Activated CD4-positive, alpha-beta T cell treated with anti-CD3 and anti-CD28 coated beads for 1 hour (primary cell): ENCODE measurements at regions not wholly inside any gene's neighbourhood (a gene's known extent, or its start where the extent isn't known, plus 50 kb on each side); places are given as distances from the start of the nearest gene placed in this dataset.
"Not testable (repeated sequence)": the region's sequence is repeated elsewhere in the genome, so short reads cannot be mapped to it uniquely, and the experiment has no call there.

Experiments
- DNase-seq: peaks from one replicate; pipeline ENCODE4 v3.0.0-alpha.2; 2020

DNA sequence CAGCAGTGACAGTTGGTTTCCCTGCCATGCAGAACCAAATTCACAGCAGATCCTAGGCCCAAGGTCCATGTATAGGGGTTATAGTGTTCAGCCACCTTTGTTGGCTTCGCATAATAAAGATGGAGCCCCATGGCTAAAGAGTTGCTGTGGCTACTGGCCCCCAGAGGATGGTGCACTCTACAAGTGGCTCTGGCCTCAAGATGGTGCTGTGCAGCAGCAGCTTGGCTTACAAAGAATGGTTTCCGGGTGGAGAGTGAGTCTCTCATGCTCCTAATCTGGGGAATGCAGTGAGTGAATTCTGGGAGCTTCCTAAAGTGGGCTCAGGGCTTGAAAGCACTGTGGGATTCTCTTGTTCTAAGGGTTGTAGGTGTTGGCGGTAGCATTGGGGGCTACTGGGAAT is 1199.7 kb downstream of the CNTNAP5 start:
- DNase-seq = no peak

DNA sequence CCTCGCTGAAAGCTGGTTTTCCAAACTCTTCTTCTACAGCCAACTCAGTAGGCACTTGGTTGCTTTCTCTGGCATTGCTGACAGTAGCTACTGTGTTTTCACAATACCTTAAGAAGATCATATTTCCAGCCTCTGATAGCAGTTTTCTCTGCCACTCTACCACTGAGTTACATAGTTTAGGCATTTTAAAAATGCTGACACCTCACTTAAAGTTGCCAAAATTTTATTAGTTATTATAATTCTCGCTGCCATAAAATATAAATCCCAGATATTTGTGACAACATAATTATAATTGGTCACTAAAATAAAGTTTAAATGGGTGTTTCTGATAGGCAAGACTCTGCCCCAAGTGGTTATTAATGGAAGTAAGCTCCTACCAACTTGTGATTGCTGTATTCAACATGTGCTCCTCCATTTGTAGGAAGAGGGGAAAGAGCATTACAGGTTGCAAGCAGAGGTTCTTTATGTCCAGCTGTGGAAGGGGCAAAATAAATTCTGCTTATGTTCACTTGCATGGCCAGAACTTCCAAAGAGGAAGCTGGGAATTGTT is 1202.8 kb downstream of the CNTNAP5 start:
- DNase-seq = no peak

- no peak for DNase-seq
Measured at GRCh38 chr2:125240870-125241269, 1215.8 kb downstream of the CNTNAP5 start.

- DNase-seq = no peak
Measured at GRCh38 chr2:125243074-125243473, 1218.0 kb downstream of the CNTNAP5 start.

DNA sequence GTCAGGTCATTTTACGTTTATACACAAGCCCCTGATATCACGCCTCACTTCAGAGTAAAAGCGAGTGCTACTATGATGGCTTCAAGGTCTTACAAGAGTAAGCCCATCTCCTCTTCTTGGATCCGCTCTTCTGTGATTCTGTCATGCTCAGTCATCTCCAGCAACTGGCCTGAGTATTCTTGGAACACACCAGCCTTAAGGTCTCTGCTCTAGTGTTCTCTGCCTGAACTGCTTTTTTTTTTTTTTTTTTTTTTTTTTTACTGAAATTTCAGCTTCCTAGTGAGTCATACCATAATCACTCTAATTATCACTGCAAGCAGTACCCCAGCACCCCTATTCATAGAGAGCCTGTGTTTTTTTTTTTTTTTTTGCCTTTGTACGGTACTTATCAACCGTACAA is 1228.9 kb downstream of the CNTNAP5 start:
- DNase-seq = no peak

GRCh38 chr2:125259451-125259850 is 1234.4 kb downstream of the CNTNAP5 start:
- DNase-seq = no peak

DNA sequence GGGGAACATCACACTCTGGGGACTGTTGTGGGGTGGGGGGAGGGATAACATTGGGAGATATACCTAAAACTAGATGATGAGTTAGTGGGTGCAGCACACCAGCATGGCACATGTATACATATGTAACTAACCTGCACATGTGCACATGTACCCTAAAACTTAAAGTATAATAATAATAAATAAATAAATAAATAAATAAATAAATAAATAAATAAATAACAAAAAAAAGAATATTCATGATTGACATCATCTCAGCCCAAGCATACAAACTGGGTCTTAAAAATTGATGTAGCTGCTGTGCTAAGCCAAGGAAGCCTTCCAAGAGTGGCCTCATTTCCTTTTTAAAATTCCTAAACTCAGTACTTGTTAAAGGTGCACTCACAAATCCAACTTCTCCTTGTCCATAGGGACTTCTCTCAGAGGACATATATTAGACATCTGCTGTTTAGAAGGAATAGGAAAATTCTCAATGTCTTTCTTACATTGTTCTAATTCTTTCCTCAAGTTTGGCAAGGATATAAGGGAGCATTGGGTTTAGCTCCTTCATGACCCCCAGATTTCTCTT is 1235.4 kb downstream of the CNTNAP5 start:
- DNase-seq = not testable (repeated sequence)

GRCh38 chr2:125264453-125264852 is 1239.4 kb downstream of the CNTNAP5 start:
- DNase-seq = no peak

- no peak for DNase-seq
Measured at GRCh38 chr2:125267683-125268082, 1242.6 kb downstream of the CNTNAP5 start.

DNA sequence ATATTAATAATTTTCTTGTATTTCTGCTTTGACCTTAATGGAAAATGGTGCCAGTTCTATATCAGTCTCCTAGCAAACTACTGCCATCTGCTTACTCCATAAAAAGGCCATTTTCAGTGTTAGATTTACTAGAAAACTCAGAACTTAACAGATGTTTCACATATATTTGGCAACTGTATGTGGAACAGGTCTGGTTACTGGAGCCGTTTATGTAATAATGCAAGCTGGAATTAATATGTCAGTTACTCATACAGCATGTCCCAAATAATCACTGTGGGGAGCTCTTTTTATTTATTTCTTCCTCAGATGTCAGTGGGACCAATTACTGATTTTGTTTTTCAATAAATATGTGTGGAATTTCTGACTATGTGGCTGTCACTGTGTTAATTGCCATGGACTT is 1247.6 kb downstream of the CNTNAP5 start:
- no peak for DNase-seq

DNA sequence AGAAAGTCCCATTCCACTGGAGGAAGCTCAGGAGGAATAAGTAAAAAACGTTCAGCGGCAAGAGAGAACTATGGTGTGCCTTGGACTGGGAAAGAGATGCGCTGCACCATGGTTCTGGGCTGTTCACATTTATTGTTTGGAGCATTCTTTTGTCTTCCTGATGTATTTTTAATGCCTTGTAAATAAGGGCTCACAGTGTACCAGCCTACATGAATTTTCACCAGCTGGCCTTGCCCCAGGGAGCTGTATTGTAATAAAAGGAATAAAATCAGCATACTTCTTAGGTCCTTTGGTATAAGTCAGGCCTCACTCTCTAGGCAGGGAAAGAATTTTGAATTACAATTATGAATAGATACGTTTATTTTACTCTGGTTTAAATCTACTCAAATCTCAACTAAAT is 1249.6 kb downstream of the CNTNAP5 start:
- no peak for DNase-seq

GRCh38 chr2:125280265-125280664 is 1255.2 kb downstream of the CNTNAP5 start:
- no peak for DNase-seq

GRCh38 chr2:125281242-125281641 is 1256.2 kb downstream of the CNTNAP5 start:
- DNase-seq = no peak

- DNase-seq = no peak
Measured at GRCh38 chr2:125296742-125297141, 1271.7 kb downstream of the CNTNAP5 start.

- no peak for DNase-seq
Measured at GRCh38 chr2:125310657-125311364, 1285.7 kb downstream of the CNTNAP5 start.

GRCh38 chr2:125312342-125312741 is 1287.3 kb downstream of the CNTNAP5 start:
- DNase-seq = no peak

DNA sequence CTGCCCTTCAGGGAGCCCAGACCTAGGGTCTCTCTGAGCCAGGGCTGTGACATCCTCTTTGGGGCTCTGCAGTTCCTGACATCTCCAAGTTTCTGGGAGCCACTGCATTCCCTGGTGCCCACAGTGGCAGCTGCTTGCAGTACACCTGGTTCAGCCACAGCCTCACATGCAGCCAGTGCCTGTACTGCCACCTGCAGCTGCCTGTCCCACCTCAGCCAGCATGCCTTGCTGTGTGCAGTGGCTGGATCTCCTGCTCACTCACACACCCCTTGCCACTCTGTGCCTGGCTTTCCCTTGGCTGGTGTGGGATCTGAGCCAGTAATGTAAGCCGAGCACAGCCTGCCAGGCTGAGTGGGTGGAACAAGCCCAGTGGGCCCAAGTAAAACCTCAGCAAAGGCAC is 1288.7 kb downstream of the CNTNAP5 start:
- DNase-seq = no peak

DNA sequence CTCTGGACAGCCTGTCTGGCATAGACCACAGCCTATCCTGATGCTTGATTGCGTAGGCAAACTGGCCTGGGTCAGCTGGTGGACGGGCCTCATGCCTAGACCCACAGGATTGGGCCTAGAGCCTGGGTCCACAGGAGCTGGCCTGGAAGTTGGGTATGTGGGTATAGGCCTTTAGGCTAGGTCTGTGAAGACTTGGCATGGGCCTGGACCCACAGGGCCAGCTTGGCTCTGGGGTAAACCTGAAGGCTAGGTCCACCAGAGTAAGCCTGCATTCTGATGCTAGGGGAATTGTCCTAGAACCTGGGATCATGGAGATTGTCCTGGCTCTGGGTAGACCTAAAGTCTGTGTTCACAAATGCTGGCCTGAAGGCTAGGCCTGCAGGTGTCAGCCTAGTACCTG is 1293.7 kb downstream of the CNTNAP5 start:
- no peak for DNase-seq

- no peak for DNase-seq
Measured at GRCh38 chr2:125324273-125324672, 1299.2 kb downstream of the CNTNAP5 start.

GRCh38 chr2:125330133-125330532 is 1305.0 kb downstream of the CNTNAP5 start:
- DNase-seq = no peak

DNA sequence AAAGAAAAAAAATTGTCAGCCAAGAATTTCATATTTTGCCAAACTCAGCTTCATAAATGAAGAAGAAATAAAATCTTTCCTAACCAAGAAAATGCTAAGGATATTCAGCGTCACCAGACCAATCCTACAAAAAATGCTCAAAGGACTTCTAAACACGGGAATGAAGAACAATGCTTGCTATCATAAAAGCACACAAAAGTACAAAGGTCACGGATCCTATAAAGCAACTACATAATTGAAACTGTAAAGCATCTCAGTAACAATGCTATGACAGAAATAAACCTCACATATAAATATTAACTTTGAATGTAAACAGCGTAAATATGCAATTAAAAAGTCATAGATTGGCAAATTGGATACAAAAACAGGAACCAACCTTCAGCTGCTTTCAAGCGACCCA is 1314.6 kb upstream of the GYPC start:
- no peak for DNase-seq

DNA sequence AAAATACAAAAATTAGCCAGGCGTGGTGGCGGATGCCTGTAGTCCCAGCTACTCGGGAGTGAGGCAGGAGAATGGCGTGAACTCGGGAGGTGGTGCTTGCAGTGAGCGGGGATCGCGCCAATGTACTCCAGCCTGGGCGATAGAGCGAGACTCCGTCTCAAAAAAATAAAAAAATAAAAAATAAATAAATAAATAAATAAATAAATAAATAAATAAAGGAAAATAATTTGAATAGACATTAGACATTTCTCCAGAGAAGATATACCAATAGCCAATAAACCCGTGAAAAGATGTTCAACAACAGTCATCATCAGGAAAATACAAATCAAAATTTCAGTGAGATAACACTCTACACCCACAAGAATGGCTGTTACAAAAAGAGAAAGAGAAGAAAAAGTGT is 1302.4 kb upstream of the GYPC start:
- DNase-seq = not testable (repeated sequence)

DNA sequence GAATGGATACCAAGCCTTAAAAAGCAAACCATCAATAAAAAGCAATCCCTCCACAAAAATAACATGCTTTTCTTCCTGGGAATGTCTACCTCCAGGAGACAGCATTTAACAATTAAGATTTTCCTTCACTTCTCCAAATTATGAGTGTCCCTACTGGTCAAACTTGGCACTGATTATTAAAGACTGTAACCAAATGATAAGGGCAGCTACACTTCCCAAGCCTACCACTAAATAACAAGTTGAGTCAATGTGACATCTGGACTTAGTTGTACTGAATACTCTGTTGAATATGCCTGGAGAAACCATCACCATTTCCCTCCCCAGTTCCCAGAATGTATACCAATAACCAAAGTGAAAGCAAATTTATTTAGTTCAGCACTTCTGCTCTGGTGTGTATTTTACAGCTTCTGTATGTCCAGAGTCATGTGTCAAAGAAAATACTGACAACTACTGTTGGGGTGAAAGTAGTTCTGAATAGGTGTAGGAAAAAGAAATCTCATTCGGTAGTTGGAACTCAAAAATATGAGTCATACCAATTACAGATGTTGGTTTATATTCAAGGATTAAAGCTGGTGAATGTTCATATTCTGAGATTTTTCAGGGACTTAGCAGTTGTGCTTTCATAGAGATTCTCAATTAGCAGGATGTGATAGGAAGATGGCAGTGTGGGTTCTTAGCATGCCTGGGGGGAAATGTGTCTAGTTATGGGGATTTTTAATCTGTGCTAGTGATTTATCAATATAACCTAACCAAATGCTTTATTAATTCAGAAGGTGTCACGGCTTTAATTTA is 1291.6 kb upstream of the GYPC start:
- no peak for DNase-seq

GRCh38 chr2:125364984-125365265 is 1291.0 kb upstream of the GYPC start:
- no peak for DNase-seq
